ENCODE measurements at regions not wholly inside any gene's neighbourhood (a gene's known extent, or its start where the extent isn't known, plus 50 kb on each side); places are given as distances from the start of the nearest gene placed in this dataset.

- TF ChIP-seq GABPA (IDR thresholded peaks at IDR 0.05; ENCODE audit: low read depth) (no peak), POLR2AphosphoS5 (IDR thresholded peaks at IDR 0.05; ENCODE audit: low read depth) (no peak)
- TF ChIP-seq, protein P1, sequence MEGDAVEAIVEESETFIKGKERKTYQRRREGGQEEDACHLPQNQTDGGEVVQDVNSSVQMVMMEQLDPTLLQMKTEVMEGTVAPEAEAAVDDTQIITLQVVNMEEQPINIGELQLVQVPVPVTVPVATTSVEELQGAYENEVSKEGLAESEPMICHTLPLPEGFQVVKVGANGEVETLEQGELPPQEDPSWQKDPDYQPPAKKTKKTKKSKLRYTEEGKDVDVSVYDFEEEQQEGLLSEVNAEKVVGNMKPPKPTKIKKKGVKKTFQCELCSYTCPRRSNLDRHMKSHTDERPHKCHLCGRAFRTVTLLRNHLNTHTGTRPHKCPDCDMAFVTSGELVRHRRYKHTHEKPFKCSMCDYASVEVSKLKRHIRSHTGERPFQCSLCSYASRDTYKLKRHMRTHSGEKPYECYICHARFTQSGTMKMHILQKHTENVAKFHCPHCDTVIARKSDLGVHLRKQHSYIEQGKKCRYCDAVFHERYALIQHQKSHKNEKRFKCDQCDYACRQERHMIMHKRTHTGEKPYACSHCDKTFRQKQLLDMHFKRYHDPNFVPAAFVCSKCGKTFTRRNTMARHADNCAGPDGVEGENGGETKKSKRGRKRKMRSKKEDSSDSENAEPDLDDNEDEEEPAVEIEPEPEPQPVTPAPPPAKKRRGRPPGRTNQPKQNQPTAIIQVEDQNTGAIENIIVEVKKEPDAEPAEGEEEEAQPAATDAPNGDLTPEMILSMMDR (IDR thresholded peaks at IDR 0.05; ENCODE audit: insufficient read depth, low read length), result no peak
Measured at GRCh38 chr14:26191671-26192070, 406.2 kb downstream of the NOVA1 start.
